Embryonic facial prominence (tissue), 1 donor: ENCODE measurements at regions not wholly inside any gene's neighbourhood (a gene's known extent, or its start where the extent isn't known, plus 50 kb on each side); places are given as distances from the start of the nearest gene placed in this dataset.

Experiments used
- DNase-seq: peaks from one replicate; pipeline ENCODE4 v3.0.0-alpha.2; 2016; ENCODE audit errors: extremely low spot score

GRCh38 chr3:130260918-130261317 is 84.6 kb upstream of the COL6A5 start:
- DNase-seq: no peak

- no peak for DNase-seq
These were observed 81.8 kb upstream of the COL6A5 start for GRCh38 chr3:130263708-130264107.

- DNase-seq: no peak
These were observed 78.7 kb upstream of the COL6A5 start for GRCh38 chr3:130266817-130267216.

- peak; percentile 67 for DNase-seq
These were observed 69.2 kb upstream of the COL6A5 start for GRCh38 chr3:130276203-130276803.

- no peak for DNase-seq
These were observed 56.8 kb upstream of the COL6A5 start for GRCh38 chr3:130288670-130289069.

- no peak for DNase-seq
These were observed 54.3 kb upstream of the COL6A5 start for GRCh38 chr3:130291148-130291547.

GRCh38 chr3:130293247-130293646 is 52.2 kb upstream of the COL6A5 start:
- no peak for DNase-seq
